ENCODE measurements at regions not wholly inside any gene's neighbourhood (a gene's known extent, or its start where the extent isn't known, plus 50 kb on each side); places are given as distances from the start of the nearest gene placed in this dataset.

DNA sequence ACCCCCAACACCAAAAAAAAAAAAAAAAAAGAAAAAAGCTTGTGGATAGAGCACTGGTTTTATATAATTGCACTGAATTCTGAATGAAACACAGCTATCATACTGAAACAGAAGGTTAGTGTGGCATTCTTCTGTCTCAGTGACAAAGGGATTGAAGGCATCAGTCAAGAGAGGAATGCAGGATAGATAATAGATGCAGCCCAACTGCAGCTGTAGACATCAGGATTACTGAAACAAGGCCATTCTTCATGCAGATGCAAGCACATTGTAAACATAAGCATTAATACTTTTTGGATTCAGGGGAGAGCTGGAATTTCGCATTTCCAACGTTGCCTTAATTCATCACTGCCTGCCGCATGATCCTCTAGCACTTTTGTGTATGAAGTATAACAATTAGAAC lies 897.4 kb upstream of the KLHL29 start:
- Histone ChIP-seq H3K27ac (ENCODE audit: extremely low read length, insufficient read depth, low read length) (no peak overlapping the region), H3K79me2 (ENCODE audit: insufficient read depth, low read length) (no peaks in the 10 kb centered on the region), H3K9ac (ENCODE audit: insufficient read depth, low read depth, low read length) (no peak overlapping the region), H2AFZ (ENCODE audit: low read length) (no peak overlapping the region), H3K4me2 (ENCODE audit: low read depth, low read length) (no peak overlapping the region), H3K27me3 (ENCODE audit: control insufficient read depth in 1 of 2, insufficient read depth in 2 of 2, low read length in 2 of 2) (no peaks in the 10 kb centered on the region), H3K36me3 (replicated peaks in 1 of 2; ENCODE audit: control insufficient read depth in 1 of 2, insufficient read depth in 2 of 2, low read length in 2 of 2) (no peaks in the 10 kb centered on the region), H4K20me1 (ENCODE audit: insufficient read depth, low read length) (no peaks in the 10 kb centered on the region), H3K9me3 (ENCODE audit: low read length) (peaks cover 82% of the 10 kb centered on the region), H3K4me3 (replicated peaks in 1 of 3; ENCODE audit: insufficient read depth in 1 of 3, low read depth in 2 of 3, low read length in 3 of 3) (no peak overlapping the region), H3K4me1 (ENCODE audit: insufficient read depth, low read length) (no peaks in the 10 kb centered on the region)
- DNase-seq (ENCODE audit: low spot score) (no peak), FAIRE-seq (no peak), ATAC-seq (no peak)
- TF ChIP-seq, protein P1, sequence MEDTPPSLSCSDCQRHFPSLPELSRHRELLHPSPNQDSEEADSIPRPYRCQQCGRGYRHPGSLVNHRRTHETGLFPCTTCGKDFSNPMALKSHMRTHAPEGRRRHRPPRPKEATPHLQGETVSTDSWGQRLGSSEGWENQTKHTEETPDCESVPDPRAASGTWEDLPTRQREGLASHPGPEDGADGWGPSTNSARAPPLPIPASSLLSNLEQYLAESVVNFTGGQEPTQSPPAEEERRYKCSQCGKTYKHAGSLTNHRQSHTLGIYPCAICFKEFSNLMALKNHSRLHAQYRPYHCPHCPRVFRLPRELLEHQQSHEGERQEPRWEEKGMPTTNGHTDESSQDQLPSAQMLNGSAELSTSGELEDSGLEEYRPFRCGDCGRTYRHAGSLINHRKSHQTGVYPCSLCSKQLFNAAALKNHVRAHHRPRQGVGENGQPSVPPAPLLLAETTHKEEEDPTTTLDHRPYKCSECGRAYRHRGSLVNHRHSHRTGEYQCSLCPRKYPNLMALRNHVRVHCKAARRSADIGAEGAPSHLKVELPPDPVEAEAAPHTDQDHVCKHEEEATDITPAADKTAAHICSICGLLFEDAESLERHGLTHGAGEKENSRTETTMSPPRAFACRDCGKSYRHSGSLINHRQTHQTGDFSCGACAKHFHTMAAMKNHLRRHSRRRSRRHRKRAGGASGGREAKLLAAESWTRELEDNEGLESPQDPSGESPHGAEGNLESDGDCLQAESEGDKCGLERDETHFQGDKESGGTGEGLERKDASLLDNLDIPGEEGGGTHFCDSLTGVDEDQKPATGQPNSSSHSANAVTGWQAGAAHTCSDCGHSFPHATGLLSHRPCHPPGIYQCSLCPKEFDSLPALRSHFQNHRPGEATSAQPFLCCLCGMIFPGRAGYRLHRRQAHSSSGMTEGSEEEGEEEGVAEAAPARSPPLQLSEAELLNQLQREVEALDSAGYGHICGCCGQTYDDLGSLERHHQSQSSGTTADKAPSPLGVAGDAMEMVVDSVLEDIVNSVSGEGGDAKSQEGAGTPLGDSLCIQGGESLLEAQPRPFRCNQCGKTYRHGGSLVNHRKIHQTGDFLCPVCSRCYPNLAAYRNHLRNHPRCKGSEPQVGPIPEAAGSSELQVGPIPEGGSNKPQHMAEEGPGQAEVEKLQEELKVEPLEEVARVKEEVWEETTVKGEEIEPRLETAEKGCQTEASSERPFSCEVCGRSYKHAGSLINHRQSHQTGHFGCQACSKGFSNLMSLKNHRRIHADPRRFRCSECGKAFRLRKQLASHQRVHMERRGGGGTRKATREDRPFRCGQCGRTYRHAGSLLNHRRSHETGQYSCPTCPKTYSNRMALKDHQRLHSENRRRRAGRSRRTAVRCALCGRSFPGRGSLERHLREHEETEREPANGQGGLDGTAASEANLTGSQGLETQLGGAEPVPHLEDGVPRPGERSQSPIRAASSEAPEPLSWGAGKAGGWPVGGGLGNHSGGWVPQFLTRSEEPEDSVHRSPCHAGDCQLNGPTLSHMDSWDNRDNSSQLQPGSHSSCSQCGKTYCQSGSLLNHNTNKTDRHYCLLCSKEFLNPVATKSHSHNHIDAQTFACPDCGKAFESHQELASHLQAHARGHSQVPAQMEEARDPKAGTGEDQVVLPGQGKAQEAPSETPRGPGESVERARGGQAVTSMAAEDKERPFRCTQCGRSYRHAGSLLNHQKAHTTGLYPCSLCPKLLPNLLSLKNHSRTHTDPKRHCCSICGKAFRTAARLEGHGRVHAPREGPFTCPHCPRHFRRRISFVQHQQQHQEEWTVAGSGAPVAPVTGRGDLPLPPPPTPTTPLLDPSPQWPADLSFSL (CRISPR knock-in tag; IDR thresholded peaks at IDR 0.05), result no peak
- no peak for TF ChIP-seq MLLT10 (CRISPR knock-in tag; IDR thresholded peaks at IDR 0.05)
- no peak for TF ChIP-seq GATA4 (IDR thresholded peaks at IDR 0.05; ENCODE audit: borderline replicate concordance, low read depth)
- TF ChIP-seq DMAP1 (CRISPR knock-in tag; IDR thresholded peaks at IDR 0.05), result no peak
- TF ChIP-seq GTF3A (CRISPR knock-in tag; conservative IDR thresholded peaks at IDR 0.05), result no peak
- 6% methylated on average over 3 of the region's 3 CpGs for WGBS (ENCODE audit: low lambda C conversion rate)
- in situ Hi-C loops (cut with HindIII; ENCODE audit: extremely low pct_ligation_motif_present, low pct_unique_long_range_greater_than_20kb), result no loop called here
- BruUV-seq (replicated peaks), result no TSS peak
- intact Hi-C loops (cut with micrococcal nuclease; ENCODE audit: unreplicated experiment), result no loop called here
- POLR2A ChIA-PET, result no interaction called here
- CTCF ChIA-PET (ENCODE audit: low intra/inter-chr PET ratio, low total read pairs), result no interaction called here

Measured in HepG2 (cell line).